GM18502 (cell line): ENCODE measurements at regions not wholly inside any gene's neighbourhood (a gene's known extent, or its start where the extent isn't known, plus 50 kb on each side); places are given as distances from the start of the nearest gene placed in this dataset.
"Not testable (repeated sequence)": the region's sequence is repeated elsewhere in the genome, so short reads cannot be mapped to it uniquely, and the experiment has no call there.

ENCODE experiments used
- ATAC-seq: cut with Tn5 transposase; IDR thresholded peaks from one replicate; pipeline ENCODE4 v1.9.1; 2021; ENCODE audit warnings: mild to moderate bottlenecking; ENCODE audit not compliant: unreplicated experiment, poor library complexity

DNA sequence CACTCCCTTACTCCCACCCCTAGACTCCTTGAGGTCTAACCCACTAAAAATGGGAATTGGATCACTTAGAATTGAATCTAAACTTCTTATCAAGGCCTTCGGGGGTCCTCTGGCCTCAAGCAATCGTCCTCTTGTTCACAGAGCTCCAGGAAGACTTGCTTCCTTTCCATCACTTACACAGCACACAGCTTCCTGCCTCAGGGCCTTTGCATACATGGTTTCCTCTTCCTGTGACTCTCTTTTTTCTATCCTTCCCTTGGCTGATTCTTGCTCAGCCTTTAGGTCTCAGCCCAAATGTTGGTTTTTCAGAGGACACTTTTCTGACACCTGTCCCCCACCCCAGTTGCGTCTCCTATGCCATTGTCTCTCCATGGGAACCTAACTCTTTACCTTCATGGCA lies 50.0 kb upstream of the ALDH1B1 start:
- ATAC-seq, result no peak

DNA sequence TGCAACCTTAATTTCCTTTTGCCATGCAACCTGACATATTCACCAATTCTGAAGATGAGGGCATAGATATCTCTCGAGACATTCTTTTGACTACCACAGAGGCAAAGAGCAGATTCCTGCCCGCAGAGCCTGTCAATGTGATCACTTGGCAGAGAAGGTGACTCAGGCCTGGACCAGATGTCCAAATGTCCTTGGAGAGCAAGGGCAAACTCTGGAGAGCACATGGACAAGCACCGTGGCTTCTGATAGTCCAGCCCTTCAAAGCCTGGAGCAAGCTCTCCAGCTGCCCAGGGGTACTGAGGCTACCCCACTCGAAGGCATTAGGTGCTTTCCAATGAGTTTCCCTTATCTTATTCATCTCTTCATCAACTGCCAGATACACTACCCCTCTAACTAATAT lies 50.4 kb upstream of the ALDH1B1 start:
- ATAC-seq, result no peak

GRCh38 chr9:38339496-38339895 lies 53.0 kb upstream of the ALDH1B1 start:
- ATAC-seq, result no peak

DNA sequence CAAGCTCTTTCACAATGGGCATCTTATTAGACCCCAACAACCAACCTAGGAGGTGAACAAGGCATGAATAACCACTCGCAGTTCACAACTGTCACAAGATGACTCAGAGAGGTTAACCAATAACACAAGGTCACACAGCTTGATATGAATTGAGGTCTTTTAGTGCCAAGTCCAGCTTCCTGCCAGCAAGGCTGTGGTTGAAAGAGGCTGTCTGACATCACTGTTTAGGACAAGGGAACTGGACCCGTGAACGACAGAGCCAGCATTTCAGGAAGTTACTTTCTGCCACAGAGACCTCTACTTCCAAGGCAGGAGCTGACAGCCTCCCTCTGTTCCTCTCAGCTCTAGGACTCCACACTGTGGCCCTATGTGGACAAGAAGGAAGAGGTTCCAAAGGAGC lies 53.4 kb upstream of the ALDH1B1 start:
- peak; percentile 64 for ATAC-seq

DNA sequence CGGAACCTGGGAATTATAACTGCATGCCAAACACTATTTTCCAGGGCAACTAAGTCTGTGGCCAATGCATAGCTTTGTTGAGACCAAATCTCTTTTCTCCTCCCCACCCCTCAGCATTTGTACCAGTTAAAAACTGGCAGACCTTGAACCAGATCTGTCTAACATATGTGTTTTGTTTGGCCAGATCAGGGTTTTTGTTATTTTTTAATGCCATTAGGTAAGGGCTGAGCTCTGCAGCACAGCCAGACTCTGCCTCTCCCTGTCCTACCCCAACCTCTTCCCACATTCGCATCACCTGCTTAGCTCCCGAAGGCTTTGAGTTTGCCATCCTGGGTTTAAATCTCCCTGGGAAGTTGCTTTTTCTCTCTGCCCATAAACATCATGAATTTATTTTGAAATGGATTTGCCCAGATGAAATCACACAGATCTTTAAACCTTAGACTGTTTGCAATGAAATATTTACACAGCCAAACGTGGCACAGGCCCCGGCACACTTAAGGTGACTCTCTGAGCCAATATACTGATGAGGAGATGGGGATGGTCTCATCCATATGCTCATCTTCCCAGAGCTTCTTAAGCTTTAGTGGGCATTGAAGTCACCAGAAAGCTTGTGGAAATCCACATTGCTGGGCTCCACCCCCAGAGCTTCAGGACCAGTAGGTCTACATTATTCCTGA lies 54.0 kb upstream of the ALDH1B1 start:
- no peak for ATAC-seq

GRCh38 chr9:38337706-38338264 lies 54.7 kb upstream of the ALDH1B1 start:
- no peak for ATAC-seq

- ATAC-seq, result no peak
Observed at GRCh38 chr9:38337181-38337580, 55.3 kb upstream of the ALDH1B1 start.

GRCh38 chr9:38336341-38336740 lies 56.2 kb upstream of the ALDH1B1 start:
- ATAC-seq, result no peak

DNA sequence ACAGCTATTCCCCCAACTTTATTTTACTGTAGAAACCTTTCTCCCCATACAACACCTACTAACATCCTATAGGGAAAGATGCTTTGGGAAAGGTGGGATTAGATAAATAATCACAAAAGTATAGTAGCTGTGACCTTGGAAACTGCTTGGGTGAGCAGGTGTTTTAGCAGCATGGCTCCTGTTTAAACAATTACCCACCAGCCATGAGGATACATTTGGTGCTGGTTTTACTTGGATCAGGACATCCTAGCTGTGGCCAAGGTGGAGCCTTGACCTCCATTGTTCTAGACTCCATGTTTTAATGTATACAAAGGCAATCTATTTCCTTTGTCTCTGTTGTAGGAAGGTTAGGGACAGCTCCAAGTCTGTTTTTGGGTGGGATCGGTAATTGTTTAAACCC lies 56.8 kb upstream of the ALDH1B1 start:
- ATAC-seq, result no peak

- no peak for ATAC-seq
Observed at GRCh38 chr9:38334234-38334633, 58.3 kb upstream of the ALDH1B1 start.

DNA sequence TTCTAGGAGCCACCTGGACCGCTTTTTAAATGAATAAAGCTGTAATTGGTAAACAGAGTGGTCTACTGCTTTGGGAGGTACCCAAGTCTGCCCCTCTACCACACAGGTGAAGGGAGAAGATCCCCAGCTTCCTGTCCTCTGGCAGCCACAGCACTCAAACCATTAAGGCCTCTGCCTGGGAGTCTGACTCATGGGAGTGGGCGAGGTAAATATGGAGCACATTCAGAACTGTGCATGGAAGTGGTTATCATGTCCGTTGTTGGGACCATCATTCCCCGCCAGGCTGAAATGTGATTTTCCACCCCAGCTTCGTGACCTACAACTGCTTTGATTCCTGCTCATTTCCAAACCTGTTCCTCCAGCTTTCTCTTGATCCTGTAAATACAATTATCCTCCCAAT lies 59.5 kb upstream of the ALDH1B1 start:
- ATAC-seq, result no peak

- ATAC-seq, result no peak
Observed at GRCh38 chr9:38332625-38333024, 59.9 kb upstream of the ALDH1B1 start.

GRCh38 chr9:38331141-38331540 lies 61.4 kb upstream of the ALDH1B1 start:
- no peak for ATAC-seq

DNA sequence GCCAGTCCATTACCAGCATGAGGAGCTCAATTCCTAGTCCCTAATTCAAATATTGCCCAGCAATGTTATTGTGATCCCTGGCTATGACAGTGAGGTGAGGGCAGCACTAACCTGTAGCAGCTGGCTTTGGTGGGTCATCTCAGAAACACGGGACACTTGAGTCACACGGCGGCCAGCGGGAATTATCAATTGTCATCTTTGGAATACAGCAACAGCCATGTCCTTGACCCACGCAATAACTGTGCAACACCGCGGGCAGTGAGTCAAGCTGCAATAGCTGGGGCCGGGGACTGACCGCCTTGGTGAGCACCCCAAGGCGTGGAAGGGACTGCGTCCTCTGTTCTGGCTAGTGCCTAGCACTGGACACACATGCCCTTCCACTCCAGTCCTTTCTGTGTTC lies 62.5 kb upstream of the ALDH1B1 start:
- ATAC-seq, result no peak

GRCh38 chr9:38328765-38329164 lies 63.7 kb upstream of the ALDH1B1 start:
- no peak for ATAC-seq

DNA sequence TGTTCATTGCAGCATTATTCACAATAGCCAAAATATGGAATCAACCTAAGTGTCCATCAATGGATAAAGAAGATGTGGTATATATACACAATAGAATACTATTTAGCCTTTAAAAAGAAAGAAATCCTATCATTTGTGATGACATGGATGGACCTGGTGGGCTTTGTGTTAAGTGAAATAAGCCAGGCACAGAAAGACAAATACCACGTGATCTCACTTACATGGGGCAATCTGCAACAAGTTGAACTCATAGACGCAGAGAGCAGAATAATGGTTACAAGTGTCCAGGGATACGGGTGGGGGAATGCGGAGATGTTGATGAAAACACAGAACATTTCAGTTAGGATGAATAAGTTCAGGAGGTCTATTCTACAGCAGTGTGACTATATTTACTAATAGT lies 66.4 kb upstream of the ALDH1B1 start:
- no peak for ATAC-seq

GRCh38 chr9:38324213-38324612 lies 68.3 kb upstream of the ALDH1B1 start:
- not testable (repeated sequence) for ATAC-seq

DNA sequence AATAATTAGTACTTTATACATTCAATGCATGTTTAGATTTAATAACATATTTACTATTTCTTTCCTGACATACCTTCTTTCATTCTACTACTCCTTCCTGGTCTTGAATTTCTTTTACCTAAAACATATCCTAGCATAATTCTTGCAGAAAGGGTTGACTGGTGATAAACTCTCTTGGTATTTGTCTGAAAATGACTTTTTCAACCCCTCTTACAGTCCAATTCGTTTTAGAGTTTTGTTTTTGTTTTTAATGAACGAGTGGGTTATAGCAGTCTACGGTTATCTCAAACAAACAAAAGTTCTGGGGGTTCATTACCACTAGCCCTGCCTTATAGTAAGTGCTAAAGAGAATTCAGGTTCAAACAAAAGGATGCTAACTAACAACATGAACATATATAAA lies 69.6 kb upstream of the ALDH1B1 start:
- ATAC-seq, result no peak

DNA sequence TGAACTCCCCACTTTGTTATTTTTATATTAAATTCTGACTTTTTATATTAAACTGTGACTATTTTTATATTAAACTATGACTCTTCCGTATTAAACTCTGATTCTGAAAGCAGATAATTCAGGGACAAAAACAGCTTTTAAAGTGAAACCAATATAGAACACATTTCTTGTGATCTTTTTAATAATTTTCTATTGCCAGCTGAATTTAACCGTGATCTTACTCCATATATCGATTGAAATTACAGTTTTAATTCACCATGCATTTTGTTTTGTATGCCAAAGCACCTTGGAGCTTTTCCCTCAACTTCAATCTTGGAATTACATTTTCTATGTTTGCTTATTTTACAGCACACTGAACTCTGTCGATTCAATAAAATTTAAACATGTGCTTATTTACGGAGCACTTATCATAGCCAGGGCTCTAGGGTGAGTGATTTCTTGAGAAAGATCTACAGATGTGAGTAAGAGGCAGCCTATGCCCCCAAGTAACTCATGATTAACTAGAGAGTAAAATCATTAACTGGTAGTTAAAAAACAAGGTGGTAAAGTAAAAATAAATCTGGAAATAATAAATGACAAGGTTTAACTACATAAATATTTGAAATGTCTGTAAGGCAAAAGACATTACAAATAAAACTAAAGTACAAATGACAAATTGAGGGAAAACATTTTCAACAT lies 72.9 kb upstream of the ALDH1B1 start:
- ATAC-seq, result no peak

DNA sequence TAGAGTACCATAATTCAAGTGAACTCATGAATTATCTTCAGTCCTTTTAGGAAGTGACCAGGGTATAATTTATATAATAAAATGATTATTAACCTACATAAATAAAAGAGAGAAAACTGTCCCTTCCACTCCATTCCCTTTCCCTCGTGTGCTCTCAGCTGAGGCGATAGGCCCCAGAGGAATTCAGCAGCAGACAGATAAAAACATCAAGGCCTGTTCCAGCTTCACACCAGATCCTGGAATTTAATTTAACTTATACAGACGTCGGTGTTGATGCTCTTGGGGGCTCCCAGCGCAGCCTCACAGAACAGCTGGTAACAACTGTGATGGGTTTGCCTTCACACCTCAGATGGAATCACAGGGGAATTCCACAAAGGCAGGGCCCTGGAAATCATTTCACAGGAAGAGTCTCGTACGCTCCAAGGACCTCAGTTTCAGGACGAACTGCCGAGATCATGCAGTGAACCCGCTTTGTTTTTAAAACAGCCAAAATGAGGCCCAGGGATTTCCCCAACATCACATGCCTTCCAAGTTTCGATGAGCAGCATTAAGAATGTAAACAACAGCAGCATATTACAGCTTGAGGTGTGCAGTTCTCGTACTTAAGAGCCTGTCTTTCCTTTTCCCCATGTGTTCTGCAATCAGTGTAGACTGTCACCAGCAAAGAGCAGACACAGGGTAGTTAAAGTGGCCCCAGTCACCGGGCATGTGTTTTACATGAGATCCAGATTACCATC lies 73.6 kb upstream of the ALDH1B1 start:
- ATAC-seq, result peak; percentile 97

DNA sequence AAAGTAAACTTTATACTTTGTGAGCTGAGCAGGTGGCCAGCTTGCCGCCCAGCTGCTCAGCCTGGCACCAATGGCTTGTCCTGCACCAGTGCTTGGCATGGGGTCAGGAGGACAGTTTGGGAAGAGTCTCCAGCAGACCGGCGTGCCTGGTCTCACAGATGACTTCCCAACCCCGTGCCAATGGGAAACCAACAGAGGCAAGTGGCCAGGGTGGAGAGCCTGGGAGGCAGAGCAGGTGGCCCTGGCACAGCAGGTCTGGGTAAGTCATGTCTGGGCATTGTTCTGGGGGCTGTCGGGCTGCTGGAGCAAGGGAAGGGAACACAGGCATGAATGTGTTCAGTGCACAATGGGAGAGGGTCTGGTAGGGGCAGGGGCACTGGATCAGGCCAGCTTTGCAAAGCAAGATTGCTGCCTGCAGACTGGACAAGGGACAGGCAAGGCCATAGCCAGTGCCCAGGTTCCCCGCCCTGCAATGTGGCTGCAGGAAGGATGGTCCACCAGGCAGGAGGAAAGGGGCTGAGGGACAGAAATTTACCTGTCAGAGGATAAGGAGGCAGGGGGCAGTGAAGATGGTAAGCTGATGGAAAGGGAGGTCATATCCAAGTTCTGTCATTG lies 76.2 kb upstream of the ALDH1B1 start:
- no peak for ATAC-seq
